WTC11 (cell line): ENCODE measurements at regions not wholly inside any gene's neighbourhood (a gene's known extent, or its start where the extent isn't known, plus 50 kb on each side); places are given as distances from the start of the nearest gene placed in this dataset.

Experiments used
- ATAC-seq: fragments of 200-7000 bp; cut with Tn5 transposase; 2 replicates; pipeline ENCODE4 v1.10.0; 2021; ENCODE audit warnings: mild to moderate bottlenecking, moderate library complexity
- CTCF ChIA-PET: fragments of 300-600 bp; sonication (Branson Sonifier 250); formaldehyde crosslinking; loops from one replicate; lab custom pipeline; 2021; ENCODE audit warnings: antibody characterized with exemption; lab: Charles Lee
- POLR2A ChIA-PET: fragments of 350-600 bp; sonication (Branson Sonifier 250); formaldehyde crosslinking; loops from one replicate; lab custom pipeline; 2021; ENCODE audit warnings: antibody characterized with exemption; lab: Charles Lee
- DNase-seq: peaks from one replicate; pipeline ENCODE4 v3.0.0; 2021; ENCODE audit warnings: low spot score
- H3K27ac Mint-ChIP-seq: 2 replicates; pipeline ENCODE4 v1.8.0; 2021; ENCODE audit warnings: mixed read lengths
- H3K27me3 Mint-ChIP-seq: 2 replicates; pipeline ENCODE4 v1.8.0; 2021; ENCODE audit warnings: low read depth, mild to moderate bottlenecking, moderate library complexity, mixed read lengths
- H3K36me3 Mint-ChIP-seq: 2 replicates; pipeline ENCODE4 v1.8.0; 2021; ENCODE audit warnings: mixed read lengths
- H3K4me1 Mint-ChIP-seq: 2 replicates; pipeline ENCODE4 v1.8.0; 2022; ENCODE audit warnings: mixed read lengths
- H3K4me3 Mint-ChIP-seq: 2 replicates; pipeline ENCODE4 v1.8.0; 2021; ENCODE audit warnings: mild to moderate bottlenecking, moderate library complexity, mixed read lengths
- H3K9me3 Mint-ChIP-seq: 2 replicates; pipeline ENCODE4 v1.8.0; 2021; ENCODE audit warnings: mixed read lengths
- ARID4B ChIP-seq: sonication (generic); formaldehyde crosslinking; IDR thresholded peaks from 2 replicates; pipeline ENCODE4 v1.8.0; 2023; ENCODE audit warnings: missing genetic modification reagents, mild to moderate bottlenecking, borderline replicate concordance
- ATF1 ChIP-seq: sonication (generic); formaldehyde crosslinking; IDR thresholded peaks from 2 replicates; pipeline ENCODE4 v1.8.1; 2023; ENCODE audit warnings: mild to moderate bottlenecking, moderate library complexity, missing genetic modification reagents
- CBFB ChIP-seq: sonication (generic); formaldehyde crosslinking; IDR thresholded peaks from 2 replicates; pipeline ENCODE4 v1.8.1; 2022; ENCODE audit warnings: mild to moderate bottlenecking, low read depth, missing genetic modification reagents
- CREB1 ChIP-seq: sonication (generic); formaldehyde crosslinking; IDR thresholded peaks from 2 replicates; pipeline ENCODE4 v1.8.0; 2023; ENCODE audit warnings: mild to moderate bottlenecking, missing genetic modification reagents
- CTCF ChIP-seq: fragments of 200-600 bp; IDR thresholded peaks from 2 replicates; pipeline ENCODE4 v1.8.0; 2022; ENCODE audit warnings: antibody characterized with exemption
- ERG ChIP-seq: fragments of 250-450 bp; sonication (Bioruptor Pico); IDR thresholded peaks from 2 replicates; pipeline ENCODE4 v1.8.0; 2021; ENCODE audit warnings: mild to moderate bottlenecking
- ESRRA ChIP-seq: sonication (generic); formaldehyde crosslinking; IDR thresholded peaks from 2 replicates; pipeline ENCODE4 v1.8.1; 2022; ENCODE audit warnings: mild to moderate bottlenecking, missing genetic modification reagents, borderline replicate concordance
- FOXP1 ChIP-seq: sonication (generic); formaldehyde crosslinking; IDR thresholded peaks from 2 replicates; pipeline ENCODE4 v1.8.0; 2022; ENCODE audit warnings: missing genetic modification reagents, mild to moderate bottlenecking, moderate library complexity, borderline replicate concordance
- GTF2I ChIP-seq: fragments of 250-450 bp; sonication (Bioruptor Pico); conservative IDR thresholded peaks from 2 replicates; pipeline ENCODE4 v1.4.0; 2021; ENCODE audit warnings: mild to moderate bottlenecking
- HMGA2 ChIP-seq: fragments of 250-450 bp; sonication (Bioruptor Pico); IDR thresholded peaks from 2 replicates; pipeline ENCODE4 v1.4.0; 2021; ENCODE audit warnings: mild to moderate bottlenecking, moderate library complexity
- JUN ChIP-seq: sonication (generic); formaldehyde crosslinking; IDR thresholded peaks from 2 replicates; pipeline ENCODE4 v1.8.0; 2023; ENCODE audit warnings: mild to moderate bottlenecking, missing genetic modification reagents
- KAT7 ChIP-seq: sonication (generic); formaldehyde crosslinking; IDR thresholded peaks from 2 replicates; pipeline ENCODE4 v1.8.1; 2023; ENCODE audit warnings: missing genetic modification reagents, mild to moderate bottlenecking, borderline replicate concordance
- NFE2L1 ChIP-seq: sonication (generic); formaldehyde crosslinking; IDR thresholded peaks from 2 replicates; pipeline ENCODE4 v1.8.1; 2023; ENCODE audit warnings: missing genetic modification reagents
- NR1H2 ChIP-seq: sonication (generic); formaldehyde crosslinking; IDR thresholded peaks from 2 replicates; pipeline ENCODE4 v1.9.0; 2021; ENCODE audit warnings: mild to moderate bottlenecking, moderate library complexity, missing genetic modification reagents
- SMAD4 ChIP-seq: sonication (generic); formaldehyde crosslinking; IDR thresholded peaks from 2 replicates; pipeline ENCODE4 v1.8.0; 2022; ENCODE audit warnings: mild to moderate bottlenecking, missing genetic modification reagents
- SOX15 ChIP-seq: fragments of 250-450 bp; sonication (Bioruptor Pico); IDR thresholded peaks from 2 replicates; pipeline ENCODE4 v1.9.0; 2021; ENCODE audit warnings: mild to moderate bottlenecking
- ZBTB21 ChIP-seq: sonication (generic); formaldehyde crosslinking; IDR thresholded peaks from 2 replicates; pipeline ENCODE4 v1.8.1; 2023; ENCODE audit warnings: mild to moderate bottlenecking, missing genetic modification reagents, borderline replicate concordance
- ZNF138 ChIP-seq: sonication (generic); formaldehyde crosslinking; conservative IDR thresholded peaks from 2 replicates; pipeline ENCODE4 v1.8.1; 2022; ENCODE audit warnings: mild to moderate bottlenecking, moderate library complexity, missing genetic modification reagents
- ZNF396 ChIP-seq: fragments of 250-450 bp; sonication (Bioruptor Pico); IDR thresholded peaks from 2 replicates; pipeline ENCODE4 v1.8.0; 2021; ENCODE audit warnings: mild to moderate bottlenecking, moderate library complexity, borderline replicate concordance
- ZNF423 ChIP-seq: fragments of 250-450 bp; sonication (Bioruptor Pico); IDR thresholded peaks from 2 replicates; pipeline ENCODE4 v2.1.2; 2022; ENCODE audit warnings: mild to moderate bottlenecking, moderate library complexity

GRCh38 chr9:135015096-135015495 is 72.4 kb upstream of the OLFM1 start:
- Mint-ChIP-seq H3K4me3 (no peak overlapping the region), H3K4me1 (peaks cover 12% of the 10 kb centered on the region), H3K27ac (no peak overlapping the region), H3K27me3 (no peaks in the 10 kb centered on the region), H3K9me3 (no peaks in the 10 kb centered on the region), H3K36me3 (no peaks in the 10 kb centered on the region)
- no peak for DNase-seq
- no peak for TF ChIP-seq JUN (CRISPR knock-in tag)
- TF ChIP-seq NFE2L1 (CRISPR knock-in tag): no peak
- TF ChIP-seq ZNF396 (CRISPR knock-in tag): no peak
- TF ChIP-seq SOX15 (CRISPR knock-in tag): no peak
- TF ChIP-seq ZNF423 (CRISPR knock-in tag): no peak
- no peak for TF ChIP-seq HMGA2 (CRISPR knock-in tag)
- TF ChIP-seq ARID4B: no peak
- TF ChIP-seq ERG: no peak
- TF ChIP-seq SMAD4 (CRISPR knock-in tag): no peak
- ChIA-PET POLR2A (no interaction called here), CTCF (interaction anchor here (1.8 kb wide), 1 partner anchor 326 kb away, joined by 4 read pairs; no protein-coding TSS in a partner anchor)
- ATAC-seq: no peak

- ChIA-PET CTCF (interaction anchor here (0.5 kb wide), 1 partner anchor 395 kb away, joined by 4 read pairs; no protein-coding TSS in a partner anchor), POLR2A (no interaction called here)
- H3K36me3 Mint-ChIP-seq: no peaks in the 10 kb centered on the region
- TF ChIP-seq KAT7 (no peak), ZBTB21 (CRISPR knock-in tag) (no peak), ATF1 (CRISPR knock-in tag) (no peak), CBFB (CRISPR knock-in tag) (no peak), CTCF (no peak), NR1H2 (CRISPR knock-in tag) (no peak), GTF2I (CRISPR knock-in tag) (no peak), ARID4B (no peak), ZNF138 (CRISPR knock-in tag) (no peak), CREB1 (no peak), FOXP1 (no peak), ESRRA (CRISPR knock-in tag) (no peak)
- no peak for ATAC-seq
- H3K27me3 Mint-ChIP-seq: no peaks in the 10 kb centered on the region
- no peak overlapping the region for H3K4me3 Mint-ChIP-seq
- H3K9me3 Mint-ChIP-seq: no peaks in the 10 kb centered on the region
- DNase-seq: no peak
- no peak overlapping the region for H3K27ac Mint-ChIP-seq
- H3K4me1 Mint-ChIP-seq: peaks cover 12% of the 10 kb centered on the region
Observed at GRCh38 chr9:135015565-135015964, 71.9 kb upstream of the OLFM1 start.
